Thyroid gland (tissue), 4 donors: ENCODE measurements at regions not wholly inside any gene's neighbourhood (a gene's known extent, or its start where the extent isn't known, plus 50 kb on each side); places are given as distances from the start of the nearest gene placed in this dataset.

Experiments used
- CTCF ChIP-seq, 6 experiments: fragments of 200-600 bp in 3 of 6; fragments of 450-650 bp in 3 of 6; sonication (generic) in 3 of 6; IDR thresholded peaks; one replicate each; pipeline ENCODE4 v1.5.1; 2016 to 2019; ENCODE audit warnings: antibody characterized with exemption in 6 of 6, mild to moderate bottlenecking in 2 of 6, inconsistent platforms in 1 of 6, moderate library complexity in 1 of 6
- POLR2A ChIP-seq, 2 donors: fragments of 450-650 bp; IDR thresholded peaks; one replicate each; pipeline ENCODE4 v1.6.1; 2017; ENCODE audit warnings: antibody characterized with exemption in 2 of 2, mild to moderate bottlenecking in 2 of 2, moderate library complexity in 1 of 2

GRCh38 chr7:20892776-20893175 is 106.1 kb upstream of the SP8 start:
- TF ChIP-seq CTCF (IDR thresholded peaks at IDR 0.05) (no peak), POLR2A (IDR thresholded peaks at IDR 0.05) (no peak)
